ENCODE measurements at regions not wholly inside any gene's neighbourhood (a gene's known extent, or its start where the extent isn't known, plus 50 kb on each side); places are given as distances from the start of the nearest gene placed in this dataset.

DNA sequence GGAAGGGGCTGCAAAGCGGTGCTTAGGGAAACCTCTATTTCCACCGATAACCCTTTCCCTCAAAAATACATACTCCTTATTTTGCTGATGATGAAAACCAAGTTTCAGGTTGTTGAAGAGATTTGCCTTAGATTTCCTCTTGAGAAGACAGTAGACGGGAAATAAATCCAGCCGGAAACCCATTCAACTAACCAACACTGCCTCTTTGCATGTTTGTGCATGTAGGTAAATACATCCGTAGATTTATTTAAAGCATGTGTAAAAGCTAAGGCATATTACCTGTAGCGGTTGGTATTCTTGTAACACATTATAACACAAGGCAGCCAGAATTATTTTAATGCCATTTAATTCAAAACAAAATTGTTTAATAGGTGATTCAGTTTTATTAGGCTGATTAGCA lies 136.3 kb upstream of the SLC22A23 start:
- POLR2A ChIA-PET, result no interaction called here
- no peak overlapping the region for H3K4me3 ChIP-seq (ENCODE audit: low read depth, low read length)
- TF ChIP-seq, protein P1, sequence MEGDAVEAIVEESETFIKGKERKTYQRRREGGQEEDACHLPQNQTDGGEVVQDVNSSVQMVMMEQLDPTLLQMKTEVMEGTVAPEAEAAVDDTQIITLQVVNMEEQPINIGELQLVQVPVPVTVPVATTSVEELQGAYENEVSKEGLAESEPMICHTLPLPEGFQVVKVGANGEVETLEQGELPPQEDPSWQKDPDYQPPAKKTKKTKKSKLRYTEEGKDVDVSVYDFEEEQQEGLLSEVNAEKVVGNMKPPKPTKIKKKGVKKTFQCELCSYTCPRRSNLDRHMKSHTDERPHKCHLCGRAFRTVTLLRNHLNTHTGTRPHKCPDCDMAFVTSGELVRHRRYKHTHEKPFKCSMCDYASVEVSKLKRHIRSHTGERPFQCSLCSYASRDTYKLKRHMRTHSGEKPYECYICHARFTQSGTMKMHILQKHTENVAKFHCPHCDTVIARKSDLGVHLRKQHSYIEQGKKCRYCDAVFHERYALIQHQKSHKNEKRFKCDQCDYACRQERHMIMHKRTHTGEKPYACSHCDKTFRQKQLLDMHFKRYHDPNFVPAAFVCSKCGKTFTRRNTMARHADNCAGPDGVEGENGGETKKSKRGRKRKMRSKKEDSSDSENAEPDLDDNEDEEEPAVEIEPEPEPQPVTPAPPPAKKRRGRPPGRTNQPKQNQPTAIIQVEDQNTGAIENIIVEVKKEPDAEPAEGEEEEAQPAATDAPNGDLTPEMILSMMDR (IDR thresholded peaks at IDR 0.05; ENCODE audit: insufficient read depth, low read length, missing control alignments), result no peak
- CTCF ChIA-PET, result no interaction called here
- no peak for DNase-seq (ENCODE audit: low read depth, low spot score)

DNA sequence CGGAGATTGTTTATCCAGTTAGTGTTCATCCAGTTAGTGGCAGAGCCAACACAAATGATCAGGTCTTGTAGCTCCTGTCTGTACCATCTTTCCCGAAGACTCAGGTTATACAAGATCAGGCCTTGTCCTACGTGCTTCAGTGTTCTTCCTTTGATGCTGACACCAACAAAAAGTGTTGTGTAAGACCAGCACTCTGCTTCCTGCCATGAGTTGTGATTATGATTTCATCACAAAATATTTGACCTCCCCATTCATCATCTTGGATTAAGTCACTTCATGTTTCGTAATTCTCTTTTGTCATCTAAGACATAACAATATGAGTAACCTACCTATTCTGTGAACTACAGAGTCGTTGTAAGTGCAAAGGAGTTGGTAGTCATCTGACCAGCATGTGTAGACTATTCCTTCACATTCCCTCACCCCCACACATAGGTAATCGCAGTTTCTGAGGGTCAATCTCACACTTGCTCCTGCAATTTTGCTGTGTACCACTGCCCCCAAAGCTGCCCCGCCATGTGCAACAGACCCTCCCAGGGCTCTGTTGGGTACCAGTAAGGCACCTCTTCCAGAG lies 135.6 kb upstream of the SLC22A23 start:
- CTCF ChIA-PET, result interaction anchor here (1.6 kb wide), 1 partner anchor 13 kb away, joined by 3 read pairs; no protein-coding TSS in a partner anchor
- TF ChIP-seq, protein P1 (IDR thresholded peaks at IDR 0.05; ENCODE audit: insufficient read depth, low read length, missing control alignments), result no peak
- POLR2A ChIA-PET, result interaction anchor here (0.7 kb wide), 1 partner anchor 21 kb away, joined by 3 read pairs; no protein-coding TSS in a partner anchor
- no peak overlapping the region for H3K4me3 ChIP-seq (ENCODE audit: low read depth, low read length)
- peak; percentile 84 for DNase-seq (ENCODE audit: low read depth, low spot score)

DNA sequence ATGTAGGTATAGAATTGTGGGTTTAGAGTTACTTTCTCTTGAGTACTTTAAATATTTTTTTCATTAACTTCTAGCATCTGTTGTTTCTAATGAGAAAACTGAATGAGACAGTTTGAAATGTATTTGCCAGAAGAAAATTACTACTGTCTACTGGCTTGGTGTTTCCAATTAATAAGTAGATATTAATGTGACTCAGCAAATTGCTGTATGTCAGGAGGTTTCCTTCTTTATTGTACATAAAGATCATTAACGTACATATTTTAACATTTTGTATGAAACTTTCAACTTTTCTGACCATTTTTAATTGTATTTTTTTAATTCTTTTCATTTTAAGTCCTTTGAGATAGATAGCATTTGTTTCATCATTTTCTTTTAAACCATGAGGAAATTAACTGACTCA lies 135.1 kb upstream of the SLC22A23 start:
- H3K4me3 ChIP-seq (ENCODE audit: low read depth, low read length), result no peak overlapping the region
- ChIA-PET POLR2A (interaction anchor here (0.7 kb wide), 1 partner anchor 21 kb away, joined by 3 read pairs; no protein-coding TSS in a partner anchor), CTCF (interaction anchor here (1.6 kb wide), 1 partner anchor 13 kb away, joined by 3 read pairs; no protein-coding TSS in a partner anchor)
- no peak for DNase-seq (ENCODE audit: low read depth, low spot score)
- TF ChIP-seq, protein P1 (IDR thresholded peaks at IDR 0.05; ENCODE audit: insufficient read depth, low read length, missing control alignments), result no peak

DNA sequence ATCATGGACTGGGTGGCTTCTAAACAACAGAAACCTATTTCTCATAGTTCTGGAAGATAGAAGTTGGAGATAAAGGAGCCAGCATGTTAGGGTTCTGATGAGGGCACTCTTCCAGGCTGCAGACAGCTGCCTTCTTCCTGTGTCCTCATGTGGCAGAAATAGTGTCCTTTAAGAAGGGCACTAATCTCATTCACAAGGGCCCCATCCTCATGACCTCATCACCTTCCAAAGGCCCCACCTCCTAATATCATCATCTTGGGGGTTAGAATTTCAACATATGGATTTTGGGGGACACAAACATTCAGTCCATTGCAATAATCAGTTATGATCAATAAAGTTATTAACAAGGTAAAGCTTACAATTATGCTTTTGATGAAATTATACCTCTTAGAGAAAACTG lies 130.8 kb upstream of the SLC22A23 start:
- ChIA-PET POLR2A (no interaction called here), CTCF (no interaction called here)
- TF ChIP-seq, protein P1 (IDR thresholded peaks at IDR 0.05; ENCODE audit: insufficient read depth, low read length, missing control alignments), result no peak
- no peak overlapping the region for H3K4me3 ChIP-seq (ENCODE audit: low read depth, low read length)
- DNase-seq (ENCODE audit: low read depth, low spot score), result no peak

DNA sequence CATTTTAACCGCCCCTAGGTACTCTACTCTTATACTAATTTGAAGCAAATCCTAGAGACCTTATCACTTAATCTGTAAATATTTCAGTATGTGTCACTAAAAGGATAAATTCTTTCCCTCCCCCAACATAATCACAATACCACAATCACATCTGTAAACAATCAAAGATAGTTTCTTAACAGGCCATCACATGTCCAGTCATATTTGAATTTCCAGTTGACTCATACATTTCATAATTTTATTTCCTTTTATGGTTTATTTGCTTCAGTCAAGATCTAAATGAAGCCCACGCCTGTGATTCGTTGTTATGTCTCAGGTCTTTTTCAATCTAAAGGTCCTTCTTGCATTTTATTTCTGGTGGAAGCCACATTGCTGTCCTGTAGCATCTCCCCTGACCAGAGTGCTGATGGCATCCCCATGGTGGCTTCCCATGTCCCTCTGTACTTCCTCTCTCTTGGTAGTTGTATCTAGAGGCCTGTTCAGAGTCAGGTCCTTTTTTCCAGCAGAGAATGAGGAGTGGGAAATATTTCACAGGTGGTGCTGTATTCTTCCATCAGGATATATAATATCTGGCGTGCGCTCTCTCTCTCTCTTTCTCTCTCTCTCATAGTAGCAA lies 128.6 kb upstream of the SLC22A23 start:
- peak; percentile 59 for DNase-seq (ENCODE audit: low read depth, low spot score)
- H3K4me3 ChIP-seq (ENCODE audit: low read depth, low read length), result no peak overlapping the region
- CTCF ChIA-PET, result no interaction called here
- TF ChIP-seq, protein P1 (IDR thresholded peaks at IDR 0.05; ENCODE audit: insufficient read depth, low read length, missing control alignments), result no peak
- POLR2A ChIA-PET, result no interaction called here

DNA sequence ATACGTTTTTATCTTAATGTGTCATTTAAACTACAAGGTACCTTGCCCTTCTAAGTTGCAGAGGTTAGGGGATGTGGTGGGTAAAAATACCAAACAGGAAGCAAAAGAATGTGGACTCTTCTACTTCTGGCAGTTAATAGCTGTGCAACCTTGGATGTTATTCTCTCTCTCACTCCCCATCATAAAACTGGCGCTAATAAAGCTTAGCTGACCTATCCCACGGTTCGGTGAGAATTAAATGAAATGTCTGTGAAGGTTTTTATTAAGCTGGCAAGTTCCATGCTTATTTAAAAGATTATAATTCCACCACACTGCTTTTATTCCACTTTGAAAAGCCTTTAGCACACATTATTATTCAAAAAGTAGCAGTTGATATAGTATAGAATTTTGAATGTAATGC lies 127.8 kb upstream of the SLC22A23 start:
- ChIA-PET CTCF (no interaction called here), POLR2A (no interaction called here)
- TF ChIP-seq, protein P1 (IDR thresholded peaks at IDR 0.05; ENCODE audit: insufficient read depth, low read length, missing control alignments), result no peak
- DNase-seq (ENCODE audit: low read depth, low spot score), result no peak
- H3K4me3 ChIP-seq (ENCODE audit: low read depth, low read length), result no peak overlapping the region
